Stimulated activated naive B cell treated with anti-CD40 and anti-IgM and Interleukin-4, amounts not matched to agents 10 μg/mL and 1 μg/mL and 100 μg/mL, for 72 hours (primary cell): ENCODE measurements at regions not wholly inside any gene's neighbourhood (a gene's known extent, or its start where the extent isn't known, plus 50 kb on each side); places are given as distances from the start of the nearest gene placed in this dataset.

Experiments used
- ATAC-seq, 2 donors: fragments of 150-1000 bp; cut with Tn5 transposase; replicated peaks; 2 replicates each; pipeline ENCODE4 v1.10.0; 2021; ENCODE audit warnings: moderate library complexity in 1 of 2
- DNase-seq: peaks from one replicate; pipeline ENCODE4 v3.0.0; 2021
- H3K27ac Mint-ChIP-seq: one replicate; pipeline ENCODE4 v1.8.0; 2022; ENCODE audit warnings: mild to moderate bottlenecking, mixed read lengths
- H3K27me3 Mint-ChIP-seq, 2 donors: one replicate each; pipeline ENCODE4 v1.8.0; 2022; ENCODE audit warnings: mixed read lengths in 2 of 2
- H3K36me3 Mint-ChIP-seq, 2 donors: one replicate each; pipeline ENCODE4 v1.8.0; 2022; ENCODE audit warnings: mixed read lengths in 2 of 2, mild to moderate bottlenecking in 1 of 2
- H3K4me1 Mint-ChIP-seq, 2 donors: one replicate each; pipeline ENCODE4 v1.8.0; 2022; ENCODE audit warnings: mixed read lengths in 2 of 2, mild to moderate bottlenecking in 1 of 2
- H3K4me3 Mint-ChIP-seq, 2 donors: one replicate each; pipeline ENCODE4 v1.8.0; 2022; ENCODE audit warnings: mild to moderate bottlenecking in 2 of 2, mixed read lengths in 2 of 2, moderate library complexity in 1 of 2
- H3K9me3 Mint-ChIP-seq, 2 donors: one replicate each; pipeline ENCODE4 v1.8.0; 2022; ENCODE audit warnings: mixed read lengths in 2 of 2, mild to moderate bottlenecking in 1 of 2

GRCh38 chr20:57901526-57901925 lies 191.7 kb upstream of the PMEPA1 start:
- no peak for DNase-seq
- H3K36me3 Mint-ChIP-seq: no peaks in the 10 kb centered on the region
- peaks cover 47 to 60% of the 10 kb centered on the region in 2 donors for H3K27me3 Mint-ChIP-seq
- H3K4me1 Mint-ChIP-seq: peaks cover 4 to 15% of the 10 kb centered on the region in 2 donors
- H3K4me3 Mint-ChIP-seq: no peak overlapping the region
- H3K9me3 Mint-ChIP-seq: no peaks in the 10 kb centered on the region
- ATAC-seq: no peak
- no peak overlapping the region for H3K27ac Mint-ChIP-seq

GRCh38 chr20:57900226-57900905 lies 190.6 kb upstream of the PMEPA1 start:
- H3K9me3 Mint-ChIP-seq: no peaks in the 10 kb centered on the region
- no peaks in the 10 kb centered on the region for H3K36me3 Mint-ChIP-seq
- H3K4me1 Mint-ChIP-seq: peaks cover 4 to 15% of the 10 kb centered on the region in 2 donors
- H3K27me3 Mint-ChIP-seq: peaks cover 35 to 49% of the 10 kb centered on the region in 2 donors
- DNase-seq: no peak
- H3K4me3 Mint-ChIP-seq: no peak overlapping the region
- no peak for ATAC-seq
- no peak overlapping the region for H3K27ac Mint-ChIP-seq

- H3K9me3 Mint-ChIP-seq: no peaks in the 10 kb centered on the region
- H3K27ac Mint-ChIP-seq: no peak overlapping the region
These were observed 189.7 kb upstream of the PMEPA1 start for GRCh38 chr20:57899554-57899953.

GRCh38 chr20:57898332-57898731 lies 188.5 kb upstream of the PMEPA1 start:
- H3K4me1 Mint-ChIP-seq: peaks cover 4 to 6% of the 10 kb centered on the region in 2 donors
- H3K27ac Mint-ChIP-seq: no peak overlapping the region
- peaks cover 33% of the 10 kb centered on the region in 2 donors for H3K27me3 Mint-ChIP-seq
- no peaks in the 10 kb centered on the region for H3K9me3 Mint-ChIP-seq
- ATAC-seq (no peak), DNase-seq (no peak)
- no peaks in the 10 kb centered on the region for H3K36me3 Mint-ChIP-seq
- H3K4me3 Mint-ChIP-seq: no peak overlapping the region

More at GRCh38 chr20:57899554-57899953, 189.7 kb upstream of the PMEPA1 start:
- DNase-seq: no peak
- no peak overlapping the region for H3K4me3 Mint-ChIP-seq
- peaks cover 4 to 15% of the 10 kb centered on the region in 2 donors for H3K4me1 Mint-ChIP-seq
- H3K36me3 Mint-ChIP-seq: no peaks in the 10 kb centered on the region
- no peak for ATAC-seq
- peaks cover 29 to 41% of the 10 kb centered on the region in 2 donors for H3K27me3 Mint-ChIP-seq

GRCh38 chr20:57897891-57898290 lies 188.1 kb upstream of the PMEPA1 start:
- Mint-ChIP-seq H3K27me3 (peaks cover 36 to 37% of the 10 kb centered on the region in 2 donors), H3K4me3 (no peak overlapping the region), H3K36me3 (no peaks in the 10 kb centered on the region), H3K9me3 (no peaks in the 10 kb centered on the region), H3K27ac (no peak overlapping the region), H3K4me1 (peaks cover 4 to 6% of the 10 kb centered on the region in 2 donors)
- ATAC-seq: no peak
- no peak for DNase-seq

DNA sequence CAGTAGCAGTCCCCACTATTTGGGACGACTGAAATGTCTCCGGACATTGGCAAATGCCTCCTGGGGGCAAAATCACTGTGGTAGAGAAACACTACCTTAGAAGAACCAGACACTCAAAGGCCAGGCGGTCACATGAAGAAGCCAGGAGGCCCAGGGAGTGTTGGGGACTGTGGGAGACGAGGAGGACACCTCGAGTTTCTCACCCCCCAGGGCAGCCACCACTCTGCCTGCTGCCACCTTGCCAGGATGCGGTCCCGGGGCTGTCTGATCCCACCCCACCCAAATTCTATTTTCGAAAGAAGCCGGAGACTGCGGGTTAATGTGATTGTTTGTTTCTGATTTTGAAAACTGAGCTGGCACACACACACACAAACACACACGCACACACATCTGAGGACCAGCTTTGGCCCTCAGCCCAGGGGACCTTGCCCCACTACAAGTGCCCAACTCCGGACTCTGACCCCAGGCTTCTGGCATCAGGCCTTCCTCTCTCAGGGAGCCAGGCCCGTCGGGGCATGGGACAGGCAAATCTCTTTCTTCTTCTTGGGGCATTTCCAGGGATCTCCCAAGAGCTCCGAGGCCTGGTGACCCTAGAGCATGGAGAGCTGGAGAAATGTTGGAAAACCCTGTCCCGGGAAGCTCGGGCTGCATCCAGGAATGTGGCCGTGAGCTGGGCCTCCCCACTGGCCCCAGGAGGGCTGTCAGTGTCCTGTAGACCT lies 187.5 kb upstream of the PMEPA1 start:
- Mint-ChIP-seq H3K9me3 (no peaks in the 10 kb centered on the region), H3K4me3 (no peak overlapping the region), H3K27ac (no peak overlapping the region), H3K27me3 (peaks cover 42 to 43% of the 10 kb centered on the region in 2 donors), H3K36me3 (no peaks in the 10 kb centered on the region), H3K4me1 (peaks cover 3 to 4% of the 10 kb centered on the region in 2 donors)
- ATAC-seq (no peak), DNase-seq (no peak)

GRCh38 chr20:57896563-57896962 lies 186.7 kb upstream of the PMEPA1 start:
- no peaks in the 10 kb centered on the region for H3K36me3 Mint-ChIP-seq
- peaks cover 43 to 46% of the 10 kb centered on the region in 2 donors for H3K27me3 Mint-ChIP-seq
- no peaks in the 10 kb centered on the region for H3K9me3 Mint-ChIP-seq
- peaks cover 0 to 4% of the 10 kb centered on the region in 2 donors for H3K4me1 Mint-ChIP-seq
- no peak overlapping the region for H3K27ac Mint-ChIP-seq
- DNase-seq (no peak), ATAC-seq (no peak)
- no peak overlapping the region for H3K4me3 Mint-ChIP-seq

DNA sequence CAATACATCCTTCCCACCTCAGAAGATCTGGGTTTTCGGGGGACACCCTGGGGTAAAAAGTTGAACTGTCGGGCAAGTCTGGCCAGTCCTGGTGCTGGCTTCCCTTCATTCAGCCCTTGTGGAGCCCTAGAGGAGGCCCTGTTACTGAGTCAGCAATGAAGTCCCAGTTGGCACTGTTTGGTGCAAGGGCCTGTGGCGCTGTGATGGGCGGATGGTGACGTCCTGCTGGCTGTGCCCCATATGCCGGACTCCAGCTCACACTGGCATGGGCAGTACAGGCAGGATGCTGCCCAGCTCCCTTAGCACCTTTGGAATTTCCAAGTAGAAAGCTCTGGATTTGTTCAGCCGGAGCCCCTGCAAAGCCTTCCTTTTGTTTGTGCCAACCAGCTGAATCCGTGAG lies 186.2 kb upstream of the PMEPA1 start:
- ATAC-seq: no peak
- H3K9me3 Mint-ChIP-seq: no peaks in the 10 kb centered on the region
- peaks cover 0 to 4% of the 10 kb centered on the region in 2 donors for H3K4me1 Mint-ChIP-seq
- peaks cover 46% of the 10 kb centered on the region in 2 donors for H3K27me3 Mint-ChIP-seq
- H3K4me3 Mint-ChIP-seq: no peak overlapping the region
- no peaks in the 10 kb centered on the region for H3K36me3 Mint-ChIP-seq
- DNase-seq: no peak
- H3K27ac Mint-ChIP-seq: no peak overlapping the region

DNA sequence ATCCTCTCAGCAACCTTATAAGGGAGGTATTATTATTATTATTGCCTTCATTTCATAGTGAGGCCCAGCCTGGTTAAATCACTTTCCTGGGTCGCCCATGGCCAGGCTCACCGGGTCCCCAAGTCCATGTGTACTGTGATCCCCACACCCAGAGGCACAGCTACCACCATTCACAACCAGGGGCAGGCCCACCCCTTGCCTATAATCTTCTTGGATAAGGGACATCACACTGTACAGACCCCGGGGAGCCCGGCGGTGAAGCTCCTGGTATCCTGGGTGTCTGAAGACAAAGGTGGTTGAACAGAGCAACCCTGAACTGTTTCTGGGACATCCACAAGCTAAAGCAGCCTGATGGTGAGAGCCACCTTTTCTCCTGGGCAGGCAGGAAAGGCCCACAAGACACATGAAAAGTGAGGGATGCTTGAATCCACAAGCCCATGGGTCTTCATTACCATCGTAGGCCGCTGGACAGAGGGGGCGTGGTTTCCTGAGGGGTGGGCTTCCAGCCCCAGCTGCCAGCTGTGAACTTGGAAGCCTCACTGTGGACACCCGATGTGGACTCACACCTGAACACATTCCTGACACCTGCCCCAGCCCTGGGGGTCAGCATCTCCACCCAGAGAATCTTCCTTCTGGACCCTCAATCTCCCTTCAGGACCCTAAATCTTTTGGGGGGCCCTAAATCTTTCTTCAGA lies 185.5 kb upstream of the PMEPA1 start:
- Mint-ChIP-seq H3K36me3 (no peaks in the 10 kb centered on the region), H3K9me3 (no peaks in the 10 kb centered on the region), H3K4me3 (no peak overlapping the region), H3K27ac (no peak overlapping the region), H3K4me1 (peaks cover 0 to under 1% of the 10 kb centered on the region in 2 donors), H3K27me3 (peaks cover 44 to 45% of the 10 kb centered on the region in 2 donors)
- DNase-seq (no peak), ATAC-seq (no peak)

DNA sequence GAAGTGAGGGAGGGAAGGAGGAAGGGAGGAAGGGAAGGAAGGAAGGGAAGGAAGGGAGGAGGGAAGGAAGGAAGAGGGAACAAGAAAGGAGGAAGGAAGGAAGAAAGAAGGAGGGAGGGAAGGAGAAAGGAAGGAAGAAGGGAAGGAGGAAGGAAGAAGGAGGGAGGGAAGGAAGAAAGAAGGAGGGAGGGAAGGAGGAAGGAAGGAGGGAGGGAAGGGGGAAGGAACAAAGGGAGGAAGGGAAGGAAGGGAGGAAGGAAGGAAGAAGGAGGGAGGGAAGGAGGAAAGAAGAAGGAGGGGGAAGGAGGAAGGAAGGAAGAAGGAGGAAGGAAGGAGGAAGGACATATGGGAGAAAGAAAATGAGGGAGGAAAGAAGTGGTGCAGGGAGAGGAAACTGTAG lies 184.7 kb upstream of the PMEPA1 start:
- no peak overlapping the region for H3K27ac Mint-ChIP-seq
- H3K27me3 Mint-ChIP-seq: peaks cover 47% of the 10 kb centered on the region in 2 donors
- DNase-seq: no peak
- no peaks in the 10 kb centered on the region for H3K36me3 Mint-ChIP-seq
- no peaks in the 10 kb centered on the region for H3K4me1 Mint-ChIP-seq
- H3K4me3 Mint-ChIP-seq: no peak overlapping the region
- no peaks in the 10 kb centered on the region for H3K9me3 Mint-ChIP-seq
- ATAC-seq: no peak

DNA sequence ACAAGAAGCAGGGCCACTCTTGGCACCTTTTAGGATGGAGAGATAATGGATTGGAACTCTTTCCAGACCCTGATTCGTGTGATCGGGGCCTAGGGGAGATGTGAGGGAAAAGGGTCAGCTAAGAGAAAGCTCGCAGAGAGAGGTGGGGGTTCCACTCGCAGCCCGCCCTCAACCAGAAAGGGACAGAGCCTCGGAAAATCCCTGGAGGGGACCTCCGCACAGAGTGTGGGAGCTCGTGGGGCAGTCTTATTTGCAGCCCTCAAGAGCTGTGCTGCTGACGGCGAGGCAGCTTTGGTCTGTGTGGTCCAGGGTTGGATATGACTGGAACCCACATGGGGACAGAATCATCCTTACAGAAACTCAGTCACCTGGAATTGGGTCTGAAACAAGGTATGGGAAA lies 184.3 kb upstream of the PMEPA1 start:
- Mint-ChIP-seq H3K27ac (no peak overlapping the region), H3K9me3 (no peaks in the 10 kb centered on the region), H3K4me1 (no peaks in the 10 kb centered on the region), H3K36me3 (no peaks in the 10 kb centered on the region), H3K27me3 (peaks cover 43% of the 10 kb centered on the region in 2 donors), H3K4me3 (no peak overlapping the region)
- DNase-seq (no peak), ATAC-seq (no peak)

DNA sequence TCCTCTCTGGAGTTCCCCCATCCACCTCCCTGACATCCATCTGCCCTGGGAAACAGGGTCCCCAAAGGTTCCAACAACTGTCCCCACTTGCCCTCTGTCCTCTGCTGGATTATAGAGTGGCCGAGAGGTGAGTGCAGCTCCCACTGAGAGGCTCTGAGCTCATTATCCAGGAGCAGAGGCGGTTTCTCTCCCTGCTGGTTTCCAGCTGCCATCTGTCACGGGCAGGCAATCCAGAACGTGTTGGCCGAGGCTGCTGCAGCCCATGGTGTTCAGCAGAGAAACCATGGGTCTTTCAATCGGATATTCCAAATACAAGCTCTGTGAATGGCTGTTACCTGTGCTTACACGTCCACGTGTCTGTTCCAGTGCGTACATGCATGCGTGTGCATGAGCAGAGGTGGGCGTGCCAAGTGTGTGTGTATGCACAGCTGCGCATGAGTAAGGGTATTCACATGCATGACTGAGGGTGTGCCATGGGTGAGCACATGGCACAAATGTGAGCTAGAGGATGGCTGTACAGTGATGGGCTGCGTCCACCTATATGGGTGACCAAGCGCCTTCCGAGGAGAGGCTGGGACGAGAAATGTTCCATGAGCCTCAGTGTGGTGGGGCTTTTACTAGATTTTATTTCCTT lies 183.7 kb upstream of the PMEPA1 start:
- no peaks in the 10 kb centered on the region for H3K4me1 Mint-ChIP-seq
- no peak overlapping the region for H3K27ac Mint-ChIP-seq
- H3K27me3 Mint-ChIP-seq: peaks cover 37 to 38% of the 10 kb centered on the region in 2 donors
- no peak overlapping the region for H3K4me3 Mint-ChIP-seq
- ATAC-seq (no peak), DNase-seq (no peak)
- no peaks in the 10 kb centered on the region for H3K36me3 Mint-ChIP-seq
- no peaks in the 10 kb centered on the region for H3K9me3 Mint-ChIP-seq

GRCh38 chr20:57892471-57892870 lies 182.7 kb upstream of the PMEPA1 start:
- H3K27ac Mint-ChIP-seq: no peak overlapping the region
- no peaks in the 10 kb centered on the region for H3K36me3 Mint-ChIP-seq
- no peaks in the 10 kb centered on the region for H3K4me1 Mint-ChIP-seq
- peaks cover 38 to 46% of the 10 kb centered on the region in 2 donors for H3K27me3 Mint-ChIP-seq
- H3K4me3 Mint-ChIP-seq: no peak overlapping the region
- H3K9me3 Mint-ChIP-seq: peaks cover 3 to 4% of the 10 kb centered on the region in 2 donors
- DNase-seq: no peak
- no peak for ATAC-seq

- H3K36me3 Mint-ChIP-seq: no peaks in the 10 kb centered on the region
- H3K27ac Mint-ChIP-seq: no peak overlapping the region
These were observed 181.2 kb upstream of the PMEPA1 start for GRCh38 chr20:57891014-57891413.

More at GRCh38 chr20:57891014-57891413, 181.2 kb upstream of the PMEPA1 start:
- H3K4me3 Mint-ChIP-seq: no peak overlapping the region
- H3K27me3 Mint-ChIP-seq: peaks cover 38 to 53% of the 10 kb centered on the region in 2 donors
- H3K4me1 Mint-ChIP-seq: no peaks in the 10 kb centered on the region
- DNase-seq (no peak), ATAC-seq (no peak)
- H3K9me3 Mint-ChIP-seq: peaks cover 4 to 5% of the 10 kb centered on the region in 2 donors
